Testis (tissue), 2 donors: ENCODE measurements at regions not wholly inside any gene's neighbourhood (a gene's known extent, or its start where the extent isn't known, plus 50 kb on each side); places are given as distances from the start of the nearest gene placed in this dataset.

Experiments
- CTCF ChIP-seq, 3 experiments: fragments of 450-650 bp in 2 of 3; fragments of 200-600 bp in 1 of 3; sonication (generic) in 1 of 3; IDR thresholded peaks; one replicate each; pipeline ENCODE4 v1.5.1; 2016 to 2019; ENCODE audit warnings: antibody characterized with exemption in 3 of 3, mild to moderate bottlenecking in 2 of 3, moderate library complexity in 1 of 3
- POLR2A ChIP-seq: fragments of 450-650 bp; IDR thresholded peaks from one replicate; pipeline ENCODE4 v1.6.1; 2017; ENCODE audit warnings: antibody characterized with exemption, mild to moderate bottlenecking, moderate library complexity

DNA sequence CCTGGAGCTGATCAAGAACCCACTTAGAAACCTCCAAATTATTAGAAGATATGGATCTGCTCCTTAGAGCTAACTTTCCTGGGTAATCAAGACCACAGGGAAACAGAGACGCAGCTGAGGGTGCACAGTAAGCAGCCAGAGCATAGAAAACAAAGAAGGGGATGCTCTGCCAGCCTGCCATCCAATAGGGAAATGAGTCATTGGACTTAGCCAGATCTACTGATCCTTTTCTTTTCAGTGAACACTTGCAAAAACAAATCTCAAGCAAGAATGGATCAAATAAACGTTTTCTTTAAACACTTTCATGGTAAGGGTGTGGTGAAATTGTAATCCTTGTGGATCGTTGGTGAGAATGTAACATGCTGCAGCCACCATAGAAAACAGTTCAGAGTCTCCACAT is 474.0 kb downstream of the LTN1 start:
- TF ChIP-seq CTCF (IDR thresholded peaks at IDR 0.05) (no peak), POLR2A (no peak)
